ENCODE measurements at regions not wholly inside any gene's neighbourhood (a gene's known extent, or its start where the extent isn't known, plus 50 kb on each side); places are given as distances from the start of the nearest gene placed in this dataset.

- Mint-ChIP-seq H3K9me3 (no peaks in the 10 kb centered on the region), H3K27ac (no peak overlapping the region), H3K27me3 (peaks cover 3% of the 10 kb centered on the region), H3K4me1 (peaks cover 2% of the 10 kb centered on the region), H3K36me3 (no peaks in the 10 kb centered on the region), H3K4me3 (no peak overlapping the region)
- POLR2A ChIA-PET: no interaction called here
- DNase-seq (no peak), ATAC-seq (ENCODE audit: low read depth) (no peak)
These were observed 339.1 kb upstream of the NPVF start for GRCh38 chr7:25567430-25567829.

- POLR2A ChIA-PET: no interaction called here
- no peaks in the 10 kb centered on the region for H3K9me3 Mint-ChIP-seq
- no peak overlapping the region for H3K4me3 Mint-ChIP-seq
- no peak overlapping the region for H3K27ac Mint-ChIP-seq
- H3K27me3 Mint-ChIP-seq: peaks cover 2% of the 10 kb centered on the region
- peaks cover 2% of the 10 kb centered on the region for H3K4me1 Mint-ChIP-seq
- ATAC-seq (ENCODE audit: low read depth): no peak
- no peak for DNase-seq
- H3K36me3 Mint-ChIP-seq: no peaks in the 10 kb centered on the region
These were observed 341.5 kb upstream of the NPVF start for GRCh38 chr7:25569765-25570164.

- ATAC-seq (ENCODE audit: low read depth) (no peak), DNase-seq (no peak)
- no peaks in the 10 kb centered on the region for H3K36me3 Mint-ChIP-seq
- H3K4me1 Mint-ChIP-seq: no peaks in the 10 kb centered on the region
- POLR2A ChIA-PET: no interaction called here
- peaks cover 4% of the 10 kb centered on the region for H3K27me3 Mint-ChIP-seq
- no peaks in the 10 kb centered on the region for H3K9me3 Mint-ChIP-seq
- H3K27ac Mint-ChIP-seq: no peak overlapping the region
- no peak overlapping the region for H3K4me3 Mint-ChIP-seq
These were observed 344.1 kb upstream of the NPVF start for GRCh38 chr7:25572423-25572822.

GRCh38 chr7:25574828-25575227 is 346.5 kb upstream of the NPVF start:
- Mint-ChIP-seq H3K36me3 (no peaks in the 10 kb centered on the region), H3K4me3 (no peak overlapping the region), H3K27ac (no peak overlapping the region)

GRCh38 chr7:25575634-25576033 is 347.3 kb upstream of the NPVF start:
- ATAC-seq (ENCODE audit: low read depth) (no peak), DNase-seq (no peak)
- Mint-ChIP-seq H3K27ac (no peak overlapping the region), H3K36me3 (no peaks in the 10 kb centered on the region), H3K4me1 (no peaks in the 10 kb centered on the region), H3K4me3 (no peak overlapping the region), H3K9me3 (no peaks in the 10 kb centered on the region), H3K27me3 (peaks cover 10% of the 10 kb centered on the region)
- POLR2A ChIA-PET: no interaction called here

More at GRCh38 chr7:25574828-25575227, 346.5 kb upstream of the NPVF start:
- ATAC-seq (ENCODE audit: low read depth): no peak
- POLR2A ChIA-PET: no interaction called here
- peaks cover 9% of the 10 kb centered on the region for H3K27me3 Mint-ChIP-seq
- H3K9me3 Mint-ChIP-seq: no peaks in the 10 kb centered on the region
- no peak for DNase-seq
- no peaks in the 10 kb centered on the region for H3K4me1 Mint-ChIP-seq

- H3K36me3 Mint-ChIP-seq: no peaks in the 10 kb centered on the region
- no peaks in the 10 kb centered on the region for H3K4me1 Mint-ChIP-seq
- H3K4me3 Mint-ChIP-seq: no peak overlapping the region
- peaks cover 1% of the 10 kb centered on the region for H3K9me3 Mint-ChIP-seq
- POLR2A ChIA-PET: no interaction called here
- ATAC-seq (ENCODE audit: low read depth): no peak
- no peak overlapping the region for H3K27ac Mint-ChIP-seq
- no peak for DNase-seq
- H3K27me3 Mint-ChIP-seq: peaks cover 12% of the 10 kb centered on the region
These were observed 350.9 kb upstream of the NPVF start for GRCh38 chr7:25578991-25579777.

- H3K27ac Mint-ChIP-seq: no peak overlapping the region
- H3K9me3 Mint-ChIP-seq: peaks cover 1% of the 10 kb centered on the region
- no peaks in the 10 kb centered on the region for H3K36me3 Mint-ChIP-seq
- no peak for ATAC-seq (ENCODE audit: low read depth)
- POLR2A ChIA-PET: no interaction called here
- DNase-seq: no peak
- H3K27me3 Mint-ChIP-seq: peaks cover 10% of the 10 kb centered on the region
- H3K4me3 Mint-ChIP-seq: no peak overlapping the region
- no peaks in the 10 kb centered on the region for H3K4me1 Mint-ChIP-seq
These were observed 351.4 kb upstream of the NPVF start for GRCh38 chr7:25579778-25580075.

- H3K36me3 Mint-ChIP-seq: no peaks in the 10 kb centered on the region
- H3K4me1 Mint-ChIP-seq: no peaks in the 10 kb centered on the region
- no peak overlapping the region for H3K4me3 Mint-ChIP-seq
- H3K9me3 Mint-ChIP-seq: peaks cover 1% of the 10 kb centered on the region
- no peak for ATAC-seq (ENCODE audit: low read depth)
- DNase-seq: no peak
- POLR2A ChIA-PET: no interaction called here
- H3K27me3 Mint-ChIP-seq: peaks cover 10% of the 10 kb centered on the region
- H3K27ac Mint-ChIP-seq: no peak overlapping the region
These were observed 351.9 kb upstream of the NPVF start for GRCh38 chr7:25580141-25580540.

GRCh38 chr7:25583621-25584020 is 355.3 kb upstream of the NPVF start:
- POLR2A ChIA-PET: no interaction called here
- Mint-ChIP-seq H3K4me1 (no peaks in the 10 kb centered on the region), H3K4me3 (no peak overlapping the region), H3K9me3 (peaks cover 1% of the 10 kb centered on the region), H3K27ac (no peak overlapping the region), H3K27me3 (peaks cover 10% of the 10 kb centered on the region), H3K36me3 (no peaks in the 10 kb centered on the region)
- ATAC-seq (ENCODE audit: low read depth) (no peak), DNase-seq (no peak)

- no peaks in the 10 kb centered on the region for H3K4me1 Mint-ChIP-seq
- DNase-seq (no peak), ATAC-seq (ENCODE audit: low read depth) (no peak)
- no peak overlapping the region for H3K4me3 Mint-ChIP-seq
- no peaks in the 10 kb centered on the region for H3K36me3 Mint-ChIP-seq
- H3K27ac Mint-ChIP-seq: no peak overlapping the region
- POLR2A ChIA-PET: no interaction called here
- peaks cover 1% of the 10 kb centered on the region for H3K9me3 Mint-ChIP-seq
- H3K27me3 Mint-ChIP-seq: peaks cover 5% of the 10 kb centered on the region
These were observed 356.0 kb upstream of the NPVF start for GRCh38 chr7:25584112-25584938.

GRCh38 chr7:25586513-25586912 is 358.2 kb upstream of the NPVF start:
- H3K36me3 Mint-ChIP-seq: no peaks in the 10 kb centered on the region
- peaks cover 1% of the 10 kb centered on the region for H3K9me3 Mint-ChIP-seq
- H3K4me1 Mint-ChIP-seq: no peaks in the 10 kb centered on the region
- peaks cover 2% of the 10 kb centered on the region for H3K27me3 Mint-ChIP-seq
- no peak for ATAC-seq (ENCODE audit: low read depth)
- DNase-seq: no peak
- H3K4me3 Mint-ChIP-seq: no peak overlapping the region
- no peak overlapping the region for H3K27ac Mint-ChIP-seq
- POLR2A ChIA-PET: no interaction called here

- DNase-seq (no peak), ATAC-seq (ENCODE audit: low read depth) (no peak)
- Mint-ChIP-seq H3K27ac (no peak overlapping the region), H3K27me3 (no peaks in the 10 kb centered on the region), H3K4me1 (peaks cover 10% of the 10 kb centered on the region), H3K4me3 (no peak overlapping the region), H3K36me3 (no peaks in the 10 kb centered on the region), H3K9me3 (no peaks in the 10 kb centered on the region)
- POLR2A ChIA-PET: no interaction called here
These were observed 365.8 kb upstream of the NPVF start for GRCh38 chr7:25594122-25594521.

- peaks cover 10% of the 10 kb centered on the region for H3K4me1 Mint-ChIP-seq
- H3K36me3 Mint-ChIP-seq: no peaks in the 10 kb centered on the region
- POLR2A ChIA-PET: no interaction called here
- H3K27me3 Mint-ChIP-seq: no peaks in the 10 kb centered on the region
- no peak for ATAC-seq (ENCODE audit: low read depth)
- no peak for DNase-seq
- H3K4me3 Mint-ChIP-seq: no peak overlapping the region
- H3K9me3 Mint-ChIP-seq: no peaks in the 10 kb centered on the region
- H3K27ac Mint-ChIP-seq: no peak overlapping the region
These were observed 366.4 kb upstream of the NPVF start for GRCh38 chr7:25594728-25595127.

GRCh38 chr7:25595996-25596395 is 367.7 kb upstream of the NPVF start:
- peaks cover 10% of the 10 kb centered on the region for H3K4me1 Mint-ChIP-seq
- POLR2A ChIA-PET: no interaction called here
- no peaks in the 10 kb centered on the region for H3K36me3 Mint-ChIP-seq

More at GRCh38 chr7:25595996-25596395, 367.7 kb upstream of the NPVF start:
- H3K27ac Mint-ChIP-seq: no peak overlapping the region
- H3K27me3 Mint-ChIP-seq: peaks cover 7% of the 10 kb centered on the region
- DNase-seq (no peak), ATAC-seq (ENCODE audit: low read depth) (no peak)
- no peak overlapping the region for H3K4me3 Mint-ChIP-seq
- no peaks in the 10 kb centered on the region for H3K9me3 Mint-ChIP-seq

Measured in activated naive CD8-positive, alpha-beta T cell treated with anti-CD3 and anti-CD28 coated beads, Interleukin-2, amount 10 ng/mL, durations not matched to agents 7 days and 5 days (primary cell).